Mesenchymal stem cell (in vitro differentiated cells and primary cell): ENCODE measurements at regions not wholly inside any gene's neighbourhood (a gene's known extent, or its start where the extent isn't known, plus 50 kb on each side); places are given as distances from the start of the nearest gene placed in this dataset.

ENCODE experiments used
- DNase-seq: peaks from one replicate; pipeline ENCODE4 v3.0.0-alpha.2; 2013
- H2AFZ ChIP-seq: one replicate; pipeline ENCODE4 v1.6.1; 2013; ENCODE audit warnings: low read depth, mild to moderate bottlenecking, control low read depth, inconsistent platforms, low read length, moderate library complexity
- H2AK5ac ChIP-seq: 2 replicates; pipeline ENCODE4 v1.6.1; 2013; ENCODE audit warnings: low read length, moderate library complexity, mild to moderate bottlenecking, inconsistent platforms; ENCODE audit not compliant: severe bottlenecking
- H2BK120ac ChIP-seq: one replicate; pipeline ENCODE4 v1.6.1; 2013; ENCODE audit warnings: low read depth, mild to moderate bottlenecking, inconsistent platforms, low read length, moderate library complexity
- H2BK12ac ChIP-seq, 2 experiments: one replicate each; pipeline ENCODE4 v1.6.1; 2013; ENCODE audit warnings: inconsistent platforms in 2 of 2, low read length in 2 of 2, mild to moderate bottlenecking in 2 of 2, moderate library complexity in 2 of 2, control low read depth in 1 of 2
- H2BK15ac ChIP-seq: one replicate; pipeline ENCODE4 v1.6.1; 2013; ENCODE audit warnings: mild to moderate bottlenecking, low read depth, inconsistent platforms; ENCODE audit not compliant: poor library complexity, severe bottlenecking
- H2BK5ac ChIP-seq: 2 replicates; pipeline ENCODE4 v1.6.1; 2013; ENCODE audit warnings: low read depth, mild to moderate bottlenecking, low read length, control low read depth, inconsistent platforms; ENCODE audit not compliant: poor library complexity, severe bottlenecking
- H3K14ac ChIP-seq, 2 experiments: one replicate each; pipeline ENCODE4 v1.6.1; 2013; ENCODE audit warnings: inconsistent platforms in 2 of 2, low read length in 2 of 2, control low read depth in 1 of 2, mild to moderate bottlenecking in 1 of 2, moderate library complexity in 1 of 2
- H3K18ac ChIP-seq, 2 experiments: one replicate each; pipeline ENCODE4 v1.6.1; 2013; ENCODE audit warnings: inconsistent platforms in 2 of 2, low read length in 2 of 2, control low read depth in 1 of 2, low read depth in 1 of 2, mild to moderate bottlenecking in 1 of 2
- H3K23ac ChIP-seq, 2 experiments: one replicate each; pipeline ENCODE4 v1.6.1; 2013; ENCODE audit warnings: inconsistent platforms in 2 of 2, low read length in 2 of 2, mild to moderate bottlenecking in 2 of 2, moderate library complexity in 2 of 2, control low read depth in 1 of 2
- H3K27ac ChIP-seq: 2 replicates; pipeline ENCODE4 v1.5.1; 2013; ENCODE audit warnings: mild to moderate bottlenecking, moderate library complexity, low read length, control low read depth, inconsistent platforms; ENCODE audit not compliant: poor library complexity, severe bottlenecking
- H3K27me3 ChIP-seq, 2 experiments: 2 replicates each; pipeline versions ENCODE4 v1.6.1 to v1.7.0; 2013; ENCODE audit warnings: low read length in 2 of 2, mild to moderate bottlenecking in 2 of 2, moderate library complexity in 2 of 2, control low read depth in 1 of 2, inconsistent platforms in 1 of 2; ENCODE audit not compliant: control insufficient read depth in 1 of 2, insufficient read depth in 1 of 2
- H3K36me3 ChIP-seq, 2 experiments: 2 replicates each; pipeline versions ENCODE4 v1.6.1 to v1.7.0; 2013; ENCODE audit warnings: low read length in 2 of 2, control low read depth in 1 of 2, inconsistent platforms in 1 of 2, low read depth in 1 of 2, mild to moderate bottlenecking in 1 of 2; ENCODE audit not compliant: insufficient read depth in 2 of 2, control insufficient read depth in 1 of 2
- H3K4ac ChIP-seq, 2 experiments: one replicate each; pipeline ENCODE4 v1.6.1; 2013; ENCODE audit warnings: inconsistent platforms in 2 of 2, low read length in 2 of 2, mild to moderate bottlenecking in 2 of 2, moderate library complexity in 2 of 2, control low read depth in 1 of 2, low read depth in 1 of 2
- H3K4me1 ChIP-seq: 2 replicates; pipeline ENCODE4 v1.6.1; 2013; ENCODE audit warnings: low read depth, low read length, control low read depth; ENCODE audit not compliant: control insufficient read depth, insufficient read depth
- H3K4me2 ChIP-seq: 2 replicates; pipeline ENCODE4 v1.6.1; 2013; ENCODE audit warnings: low read length, mild to moderate bottlenecking, inconsistent platforms; ENCODE audit not compliant: poor library complexity, severe bottlenecking
- H3K4me3 ChIP-seq, 2 experiments: 2 replicates each; pipeline versions ENCODE4 v1.5.1 to v1.7.0; 2013; ENCODE audit warnings: low read length in 2 of 2, mild to moderate bottlenecking in 2 of 2, control low read depth in 1 of 2, low read depth in 1 of 2; ENCODE audit not compliant: insufficient read depth in 1 of 2
- H3K79me1 ChIP-seq: replicated peaks from 2 replicates; pipeline ENCODE4 v1.6.1; 2013; ENCODE audit warnings: mild to moderate bottlenecking, control low read depth, low read length, inconsistent platforms; ENCODE audit not compliant: poor library complexity, severe bottlenecking
- H3K9ac ChIP-seq: 2 replicates; pipeline ENCODE4 v1.7.0; 2013; ENCODE audit warnings: mild to moderate bottlenecking, low read length, moderate library complexity
- H3K9me3 ChIP-seq: 2 replicates; pipeline ENCODE4 v1.7.0; 2013; ENCODE audit warnings: mild to moderate bottlenecking, low read length; ENCODE audit not compliant: control insufficient read depth
- H4K8ac ChIP-seq: one replicate; pipeline ENCODE4 v1.6.1; 2013; ENCODE audit warnings: inconsistent platforms, mild to moderate bottlenecking, low read length, moderate library complexity
- H4K91ac ChIP-seq: one replicate; pipeline ENCODE4 v1.6.1; 2013; ENCODE audit warnings: mild to moderate bottlenecking, low read length, inconsistent platforms
- WGBS: methylation state at CpG from one replicate; pipeline ENCODE4 v1.1.7; 2013; ENCODE audit warnings: mixed read lengths; 5-methylcytosine and 5-hydroxymethylcytosine counted together

DNA sequence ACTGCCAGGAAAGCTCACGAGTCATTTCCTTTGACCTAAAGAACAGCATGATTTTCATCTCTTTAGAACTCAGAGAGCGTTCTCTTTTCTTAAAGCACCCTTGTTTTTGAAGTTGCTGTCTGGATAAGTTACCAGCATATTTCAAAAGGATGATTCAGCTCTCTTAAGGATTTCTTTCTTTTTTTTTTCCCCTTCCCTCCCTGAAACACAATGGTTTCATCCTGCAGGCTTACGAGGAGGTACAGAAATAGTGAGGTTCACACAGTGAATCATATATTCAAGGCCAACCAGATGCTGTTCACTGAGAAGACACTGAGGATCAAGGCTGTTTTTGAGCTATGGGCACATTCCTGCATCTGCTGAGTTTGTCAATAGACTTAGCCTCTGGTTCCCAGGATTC, 257.2 kb downstream of the KIF4B start:
- 29% methylated on average over 1 of the region's 3 CpGs for WGBS
- no peak overlapping the region for H3K4ac ChIP-seq
- no peak overlapping the region for H2BK12ac ChIP-seq
- H3K4me2 ChIP-seq, result no peak overlapping the region
- no peak overlapping the region for H2AK5ac ChIP-seq
- H3K27ac ChIP-seq, result no peak overlapping the region
- H4K8ac ChIP-seq, result no peak overlapping the region
- H3K9ac ChIP-seq, result no peak overlapping the region
- H3K23ac ChIP-seq, result no peak overlapping the region
- H2BK120ac ChIP-seq, result no peak overlapping the region
- H4K91ac ChIP-seq, result no peak overlapping the region
- H3K4me3 ChIP-seq, result no peak overlapping the region
- no peak overlapping the region for H3K18ac ChIP-seq
- H2AFZ ChIP-seq, result no peak overlapping the region
- no peaks in the 10 kb centered on the region for H3K9me3 ChIP-seq
- no peaks in the 10 kb centered on the region for H3K4me1 ChIP-seq
- no peak overlapping the region for H3K14ac ChIP-seq
- DNase-seq, result no peak
- no peaks in the 10 kb centered on the region for H3K27me3 ChIP-seq
- no peaks in the 10 kb centered on the region for H3K79me1 ChIP-seq
- no peaks in the 10 kb centered on the region for H3K36me3 ChIP-seq
- no peak overlapping the region for H2BK5ac ChIP-seq
- no peak overlapping the region for H2BK15ac ChIP-seq

DNA sequence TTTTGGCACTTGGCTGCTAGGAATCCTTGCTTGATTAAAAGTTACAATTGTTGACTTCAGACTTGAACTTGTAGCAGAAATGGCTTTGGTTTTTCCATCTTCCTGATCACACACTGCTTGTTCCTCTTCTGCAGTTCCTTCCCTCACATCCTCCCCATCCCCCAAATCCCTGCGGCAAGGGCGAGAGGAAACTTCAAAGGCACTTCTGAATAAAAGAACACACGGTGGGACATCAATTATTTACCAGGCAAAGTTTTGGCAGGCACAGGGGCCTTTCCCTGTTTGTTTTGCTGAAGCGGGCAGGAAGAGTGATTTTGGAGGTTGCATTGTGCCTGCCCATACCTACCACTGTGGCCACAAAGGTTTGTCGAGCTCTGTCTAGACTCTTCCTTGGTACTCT, 260.9 kb downstream of the KIF4B start:
- Histone ChIP-seq H2BK12ac (no peak overlapping the region), H3K36me3 (no peaks in the 10 kb centered on the region), H2AK5ac (no peak overlapping the region), H3K27me3 (no peaks in the 10 kb centered on the region), H2BK15ac (no peak overlapping the region), H4K91ac (no peak overlapping the region), H3K9ac (no peak overlapping the region), H3K14ac (no peak overlapping the region), H3K23ac (no peak overlapping the region), H3K79me1 (no peaks in the 10 kb centered on the region), H2BK120ac (no peak overlapping the region), H3K18ac (no peak overlapping the region), H3K4me2 (no peak overlapping the region), H2BK5ac (no peak overlapping the region), H3K4me1 (no peaks in the 10 kb centered on the region), H4K8ac (no peak overlapping the region), H3K9me3 (no peaks in the 10 kb centered on the region), H3K4ac (no peak overlapping the region), H2AFZ (no peak overlapping the region), H3K27ac (no peak overlapping the region), H3K4me3 (no peak overlapping the region)
- no peak for DNase-seq
- WGBS, result 55% methylated on average over 5 of the region's 5 CpGs

DNA sequence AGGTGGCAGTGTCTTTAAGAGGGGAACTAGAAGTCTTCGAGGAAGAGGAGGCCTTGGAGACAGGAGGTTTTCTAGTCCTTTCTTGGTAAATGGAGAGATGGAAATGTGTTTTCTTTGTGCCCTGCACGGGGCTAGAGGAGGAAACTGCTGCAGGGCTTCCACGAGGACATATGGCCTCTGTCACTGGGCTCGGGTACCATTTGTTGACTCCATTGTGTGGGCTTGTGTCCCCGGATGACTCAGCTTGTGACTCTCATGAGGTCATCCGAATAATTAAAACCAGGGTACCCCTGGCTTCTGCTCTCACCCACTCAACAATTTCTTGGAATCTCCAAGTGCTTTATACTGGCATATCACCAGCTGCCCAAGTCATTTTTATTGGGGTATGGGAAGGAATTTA, 261.7 kb downstream of the KIF4B start:
- no peaks in the 10 kb centered on the region for H3K9me3 ChIP-seq
- WGBS, result 66% methylated on average over 6 of the region's 6 CpGs
- H3K9ac ChIP-seq, result no peak overlapping the region
- no peaks in the 10 kb centered on the region for H3K27me3 ChIP-seq
- H4K91ac ChIP-seq, result no peak overlapping the region
- H2BK120ac ChIP-seq, result no peak overlapping the region
- no peak overlapping the region for H2BK5ac ChIP-seq
- H3K14ac ChIP-seq, result no peak overlapping the region
- H3K4ac ChIP-seq, result no peak overlapping the region
- H2AK5ac ChIP-seq, result no peak overlapping the region
- no peaks in the 10 kb centered on the region for H3K4me1 ChIP-seq
- H2BK15ac ChIP-seq, result no peak overlapping the region
- no peak overlapping the region for H2BK12ac ChIP-seq
- H3K27ac ChIP-seq, result no peak overlapping the region
- no peak overlapping the region for H4K8ac ChIP-seq
- H3K23ac ChIP-seq, result no peak overlapping the region
- H3K79me1 ChIP-seq, result no peaks in the 10 kb centered on the region
- no peak overlapping the region for H3K18ac ChIP-seq
- no peak overlapping the region for H3K4me3 ChIP-seq
- no peaks in the 10 kb centered on the region for H3K36me3 ChIP-seq
- no peak overlapping the region for H3K4me2 ChIP-seq
- H2AFZ ChIP-seq, result no peak overlapping the region
- no peak for DNase-seq

DNA sequence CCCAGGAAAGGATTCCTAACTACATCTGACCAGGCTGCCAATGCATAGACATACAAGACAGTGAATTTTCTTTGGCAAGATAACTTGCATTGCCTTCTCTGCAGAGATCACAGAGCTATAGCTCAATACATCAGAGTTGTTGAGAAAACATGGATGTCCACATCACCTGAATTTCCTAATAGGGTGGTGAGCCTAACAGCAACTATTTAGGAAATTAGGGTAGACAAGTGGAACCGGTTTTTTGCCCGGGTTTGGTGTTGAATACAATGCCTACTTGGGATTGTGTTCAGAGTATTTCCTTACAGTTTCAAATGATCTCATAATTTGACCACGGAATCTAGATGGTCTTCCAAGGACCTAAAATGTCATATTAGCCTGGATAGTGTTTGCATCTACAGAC, 262.7 kb downstream of the KIF4B start:
- Histone ChIP-seq H2BK120ac (no peak overlapping the region), H3K36me3 (no peaks in the 10 kb centered on the region), H2BK12ac (no peak overlapping the region), H2BK15ac (no peak overlapping the region), H3K14ac (no peak overlapping the region), H3K18ac (no peak overlapping the region), H3K9ac (no peak overlapping the region), H3K4me3 (no peak overlapping the region), H2BK5ac (no peak overlapping the region), H4K8ac (no peak overlapping the region), H2AFZ (no peak overlapping the region), H3K9me3 (no peaks in the 10 kb centered on the region), H3K4ac (no peak overlapping the region), H3K27me3 (no peaks in the 10 kb centered on the region), H2AK5ac (no peak overlapping the region), H3K79me1 (no peaks in the 10 kb centered on the region), H3K27ac (no peak overlapping the region), H3K23ac (no peak overlapping the region), H4K91ac (no peak overlapping the region), H3K4me2 (no peak overlapping the region), H3K4me1 (no peaks in the 10 kb centered on the region)
- WGBS, result 73% methylated on average over 3 of the region's 3 CpGs
- no peak for DNase-seq
